ENCODE measurements at regions not wholly inside any gene's neighbourhood (a gene's known extent, or its start where the extent isn't known, plus 50 kb on each side); places are given as distances from the start of the nearest gene placed in this dataset.

- no peak for DNase-seq (ENCODE audit: low spot score)
Observed at GRCh38 chr11:128299132-128299726, 288.1 kb downstream of the ETS1 start.

GRCh38 chr11:128298271-128298670, 289.1 kb downstream of the ETS1 start:
- DNase-seq (ENCODE audit: low spot score): no peak

- DNase-seq (ENCODE audit: low spot score): no peak
Observed at GRCh38 chr11:128297805-128298204, 289.6 kb downstream of the ETS1 start.

GRCh38 chr11:128297091-128297651, 290.2 kb downstream of the ETS1 start:
- no peak for DNase-seq (ENCODE audit: low spot score)

GRCh38 chr11:128294671-128295050, 292.7 kb downstream of the ETS1 start:
- DNase-seq (ENCODE audit: low spot score): no peak

GRCh38 chr11:128294001-128294670, 293.2 kb downstream of the ETS1 start:
- no peak for DNase-seq (ENCODE audit: low spot score)

GRCh38 chr11:128291835-128292234, 295.5 kb downstream of the ETS1 start:
- DNase-seq (ENCODE audit: low spot score): no peak

- no peak for DNase-seq (ENCODE audit: low spot score)
Observed at GRCh38 chr11:128291007-128291406, 296.4 kb downstream of the ETS1 start.

- peak; percentile 12 for DNase-seq (ENCODE audit: low spot score)
Observed at GRCh38 chr11:128290106-128290840, 297.1 kb downstream of the ETS1 start.

GRCh38 chr11:128289048-128289447, 298.3 kb downstream of the ETS1 start:
- DNase-seq (ENCODE audit: low spot score): no peak

- DNase-seq (ENCODE audit: low spot score): no peak
Observed at GRCh38 chr11:128288368-128288767, 299.0 kb downstream of the ETS1 start.

GRCh38 chr11:128285321-128285720, 302.0 kb downstream of the ETS1 start:
- no peak for DNase-seq (ENCODE audit: low spot score)

- no peak for DNase-seq (ENCODE audit: low spot score)
Observed at GRCh38 chr11:128284634-128285033, 302.7 kb downstream of the ETS1 start.

- DNase-seq (ENCODE audit: low spot score): no peak
Observed at GRCh38 chr11:128283451-128283850, 303.9 kb downstream of the ETS1 start.

GRCh38 chr11:128282053-128282452, 305.3 kb downstream of the ETS1 start:
- no peak for DNase-seq (ENCODE audit: low spot score)

- DNase-seq (ENCODE audit: low spot score): no peak
Observed at GRCh38 chr11:128279866-128280265, 307.5 kb downstream of the ETS1 start.

- no peak for DNase-seq (ENCODE audit: low spot score)
Observed at GRCh38 chr11:128273736-128274135, 313.6 kb downstream of the ETS1 start.

- DNase-seq (ENCODE audit: low spot score): no peak
Observed at GRCh38 chr11:128271401-128271800, 316.0 kb downstream of the ETS1 start.

- DNase-seq (ENCODE audit: low spot score): no peak
Observed at GRCh38 chr11:128269466-128269865, 317.9 kb downstream of the ETS1 start.

GRCh38 chr11:128266893-128267292, 320.5 kb downstream of the ETS1 start:
- no peak for DNase-seq (ENCODE audit: low spot score)

- DNase-seq (ENCODE audit: low spot score): no peak
Observed at GRCh38 chr11:128262463-128263345, 324.7 kb downstream of the ETS1 start.

GRCh38 chr11:128261011-128261421, 326.3 kb downstream of the ETS1 start:
- DNase-seq (ENCODE audit: low spot score): no peak
